Ecto neural progenitor cell (in vitro differentiated cells): ENCODE measurements at regions not wholly inside any gene's neighbourhood (a gene's known extent, or its start where the extent isn't known, plus 50 kb on each side); places are given as distances from the start of the nearest gene placed in this dataset.

Experiments
- DNase-seq: peaks from one replicate; pipeline ENCODE4 v3.0.0-alpha.2; 2018; ENCODE audit warnings: low spot score

- DNase-seq, result no peak
These were observed 59.1 kb upstream of the UMPS start for GRCh38 chr3:124671106-124671505.

- no peak for DNase-seq
These were observed 55.9 kb upstream of the UMPS start for GRCh38 chr3:124674336-124674735.

- no peak for DNase-seq
These were observed 54.0 kb upstream of the UMPS start for GRCh38 chr3:124676236-124676635.

- DNase-seq, result no peak
These were observed 51.1 kb upstream of the UMPS start for GRCh38 chr3:124679048-124679638.
